Neural cell (in vitro differentiated cells): ENCODE measurements at regions not wholly inside any gene's neighbourhood (a gene's known extent, or its start where the extent isn't known, plus 50 kb on each side); places are given as distances from the start of the nearest gene placed in this dataset.

Experiments used
- H2AFZ ChIP-seq: fragments of 200-600, 300-800 bp; sonication (generic), shearing (Covaris generic); 2 replicates; pipeline ENCODE4 v1.6.0; 2014; ENCODE audit warnings: low read depth, mild to moderate bottlenecking, antibody characterized with exemption, low read length, moderate library complexity
- H3F3A ChIP-seq: fragments of 200-600 bp; shearing (Covaris generic); 2 replicates; pipeline ENCODE4 v1.6.1; 2016; ENCODE audit warnings: mild to moderate bottlenecking, moderate library complexity, mixed read lengths, antibody characterized with exemption, low read length; ENCODE audit not compliant: insufficient read depth, poor library complexity, severe bottlenecking
- H3K27ac ChIP-seq: fragments of 200-600, 300-800 bp; sonication (generic), shearing (Covaris generic); 2 replicates; pipeline ENCODE4 v1.5.1; 2014; ENCODE audit warnings: mild to moderate bottlenecking, low read length, moderate library complexity
- H3K27me3 ChIP-seq: fragments of 300-800, 200-600 bp; sonication (generic), shearing (Covaris generic); 2 replicates; pipeline ENCODE4 v1.6.0; 2014; ENCODE audit warnings: mild to moderate bottlenecking, low read depth, low read length, moderate library complexity; ENCODE audit not compliant: insufficient read depth
- H3K36me3 ChIP-seq: fragments of 300-800, 200-600 bp; sonication (generic), shearing (Covaris generic); 2 replicates; pipeline ENCODE4 v1.5.1; 2014; ENCODE audit warnings: mild to moderate bottlenecking, antibody characterized with exemption, low read length, moderate library complexity; ENCODE audit not compliant: insufficient read depth
- H3K4me2 ChIP-seq: fragments of 300-800, 200-600 bp; sonication (generic), shearing (Covaris generic); 2 replicates; pipeline ENCODE4 v1.6.0; 2014; ENCODE audit warnings: mild to moderate bottlenecking, low read length
- H3K4me3 ChIP-seq: fragments of 300-800, 200-600 bp; sonication (generic), shearing (Covaris generic); 2 replicates; pipeline ENCODE4 v1.5.1; 2014; ENCODE audit warnings: mild to moderate bottlenecking, low read length, moderate library complexity
- H3K79me2 ChIP-seq: fragments of 200-600 bp; shearing (Covaris generic); replicated peaks from 2 replicates; pipeline ENCODE4 v1.6.0; 2014; ENCODE audit warnings: mild to moderate bottlenecking, low read length, moderate library complexity; ENCODE audit not compliant: insufficient read depth
- H3K9ac ChIP-seq: fragments of 300-800, 200-600 bp; sonication (generic), shearing (Covaris generic); 2 replicates; pipeline ENCODE4 v1.6.1; 2016; ENCODE audit warnings: mild to moderate bottlenecking, low read length, mixed read lengths
- H3K9me2 ChIP-seq: fragments of 200-600 bp; shearing (Covaris generic); 2 replicates; pipeline ENCODE4 v1.6.1; 2016; ENCODE audit warnings: mild to moderate bottlenecking, low read length, mixed read lengths; ENCODE audit not compliant: insufficient read depth
- H3K9me3 ChIP-seq: fragments of 200-600, 300-800 bp; sonication (generic), shearing (Covaris generic); 2 replicates; pipeline ENCODE4 v1.6.1; 2016; ENCODE audit warnings: mild to moderate bottlenecking, mixed run types, low read length, moderate library complexity, mixed read lengths
- H4K20me1 ChIP-seq: fragments of 200-600 bp; shearing (Covaris generic); 2 replicates; pipeline ENCODE4 v1.6.1; 2016; ENCODE audit warnings: mild to moderate bottlenecking, mixed run types; ENCODE audit not compliant: insufficient read depth
- EP300 ChIP-seq: fragments of 450-650 bp; conservative IDR thresholded peaks from 2 replicates; pipeline ENCODE4 v1.6.1; 2014; ENCODE audit warnings: antibody characterized with exemption, mild to moderate bottlenecking, moderate library complexity; ENCODE audit not compliant: poor library complexity, severe bottlenecking
- EZH2 ChIP-seq: fragments of 200-600, 300-800 bp; shearing (Covaris generic), sonication (generic); IDR thresholded peaks from 2 replicates; pipeline ENCODE4 v1.6.1; 2014; ENCODE audit warnings: antibody characterized with exemption, low read length, borderline replicate concordance, mild to moderate bottlenecking; ENCODE audit not compliant: insufficient read depth, poor library complexity, severe bottlenecking
- MXI1 ChIP-seq: fragments of 450-650 bp; conservative IDR thresholded peaks from 2 replicates; pipeline ENCODE4 v1.6.1; 2014; ENCODE audit warnings: antibody characterized with exemption, mild to moderate bottlenecking; ENCODE audit not compliant: poor library complexity, severe bottlenecking
- POLR2AphosphoS5 ChIP-seq: IDR thresholded peaks from 2 replicates; pipeline ENCODE4 v1.6.1; 2012
- RAD21 ChIP-seq: fragments of 450-650 bp; conservative IDR thresholded peaks from 2 replicates; pipeline ENCODE4 v1.6.1; 2014; ENCODE audit warnings: antibody characterized with exemption, mild to moderate bottlenecking, moderate library complexity
- SMC3 ChIP-seq: fragments of 450-650 bp; conservative IDR thresholded peaks from 2 replicates; pipeline ENCODE4 v1.6.1; 2014; ENCODE audit warnings: antibody characterized with exemption, mild to moderate bottlenecking, moderate library complexity; ENCODE audit not compliant: poor library complexity
- TAF1 ChIP-seq: IDR thresholded peaks from 2 replicates; pipeline ENCODE4 v1.6.1; 2012; ENCODE audit warnings: low read depth
- TF ChIP-seq, protein P1 (sequence below): IDR thresholded peaks from 2 replicates; pipeline ENCODE4 v1.6.1; 2012; ENCODE audit warnings: borderline replicate concordance
- TF ChIP-seq, protein P2 (sequence below): fragments of 450-650 bp; IDR thresholded peaks from 2 replicates; pipeline ENCODE4 v1.5.1; 2014; ENCODE audit warnings: antibody characterized with exemption, mild to moderate bottlenecking, moderate library complexity; ENCODE audit not compliant: poor library complexity, severe bottlenecking

DNA sequence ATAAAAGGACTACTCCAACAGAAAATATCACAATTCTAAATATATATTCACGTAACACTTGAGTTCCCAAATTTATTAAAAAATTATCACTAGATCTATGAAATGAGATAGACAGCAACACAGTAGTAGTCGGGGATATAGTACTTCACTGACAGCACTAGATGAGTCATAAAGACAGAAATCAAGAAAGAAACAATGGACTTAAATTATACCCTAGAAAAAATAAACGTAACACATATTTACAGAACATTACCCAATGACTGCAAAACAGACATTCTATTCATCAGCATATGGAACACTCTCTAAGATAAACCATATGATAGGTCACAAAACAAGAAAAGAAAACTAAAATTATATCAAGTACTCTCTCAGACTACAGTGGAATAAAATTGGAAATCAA, 429.4 kb downstream of the MBD2 start:
- H3K9me2 ChIP-seq, result no peaks in the 10 kb centered on the region
- no peaks in the 10 kb centered on the region for H3K79me2 ChIP-seq
- H4K20me1 ChIP-seq, result no peaks in the 10 kb centered on the region
- no peak overlapping the region for H2AFZ ChIP-seq
- TF ChIP-seq, protein P1, sequence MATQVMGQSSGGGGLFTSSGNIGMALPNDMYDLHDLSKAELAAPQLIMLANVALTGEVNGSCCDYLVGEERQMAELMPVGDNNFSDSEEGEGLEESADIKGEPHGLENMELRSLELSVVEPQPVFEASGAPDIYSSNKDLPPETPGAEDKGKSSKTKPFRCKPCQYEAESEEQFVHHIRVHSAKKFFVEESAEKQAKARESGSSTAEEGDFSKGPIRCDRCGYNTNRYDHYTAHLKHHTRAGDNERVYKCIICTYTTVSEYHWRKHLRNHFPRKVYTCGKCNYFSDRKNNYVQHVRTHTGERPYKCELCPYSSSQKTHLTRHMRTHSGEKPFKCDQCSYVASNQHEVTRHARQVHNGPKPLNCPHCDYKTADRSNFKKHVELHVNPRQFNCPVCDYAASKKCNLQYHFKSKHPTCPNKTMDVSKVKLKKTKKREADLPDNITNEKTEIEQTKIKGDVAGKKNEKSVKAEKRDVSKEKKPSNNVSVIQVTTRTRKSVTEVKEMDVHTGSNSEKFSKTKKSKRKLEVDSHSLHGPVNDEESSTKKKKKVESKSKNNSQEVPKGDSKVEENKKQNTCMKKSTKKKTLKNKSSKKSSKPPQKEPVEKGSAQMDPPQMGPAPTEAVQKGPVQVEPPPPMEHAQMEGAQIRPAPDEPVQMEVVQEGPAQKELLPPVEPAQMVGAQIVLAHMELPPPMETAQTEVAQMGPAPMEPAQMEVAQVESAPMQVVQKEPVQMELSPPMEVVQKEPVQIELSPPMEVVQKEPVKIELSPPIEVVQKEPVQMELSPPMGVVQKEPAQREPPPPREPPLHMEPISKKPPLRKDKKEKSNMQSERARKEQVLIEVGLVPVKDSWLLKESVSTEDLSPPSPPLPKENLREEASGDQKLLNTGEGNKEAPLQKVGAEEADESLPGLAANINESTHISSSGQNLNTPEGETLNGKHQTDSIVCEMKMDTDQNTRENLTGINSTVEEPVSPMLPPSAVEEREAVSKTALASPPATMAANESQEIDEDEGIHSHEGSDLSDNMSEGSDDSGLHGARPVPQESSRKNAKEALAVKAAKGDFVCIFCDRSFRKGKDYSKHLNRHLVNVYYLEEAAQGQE, result no peak
- TF ChIP-seq, protein P2, sequence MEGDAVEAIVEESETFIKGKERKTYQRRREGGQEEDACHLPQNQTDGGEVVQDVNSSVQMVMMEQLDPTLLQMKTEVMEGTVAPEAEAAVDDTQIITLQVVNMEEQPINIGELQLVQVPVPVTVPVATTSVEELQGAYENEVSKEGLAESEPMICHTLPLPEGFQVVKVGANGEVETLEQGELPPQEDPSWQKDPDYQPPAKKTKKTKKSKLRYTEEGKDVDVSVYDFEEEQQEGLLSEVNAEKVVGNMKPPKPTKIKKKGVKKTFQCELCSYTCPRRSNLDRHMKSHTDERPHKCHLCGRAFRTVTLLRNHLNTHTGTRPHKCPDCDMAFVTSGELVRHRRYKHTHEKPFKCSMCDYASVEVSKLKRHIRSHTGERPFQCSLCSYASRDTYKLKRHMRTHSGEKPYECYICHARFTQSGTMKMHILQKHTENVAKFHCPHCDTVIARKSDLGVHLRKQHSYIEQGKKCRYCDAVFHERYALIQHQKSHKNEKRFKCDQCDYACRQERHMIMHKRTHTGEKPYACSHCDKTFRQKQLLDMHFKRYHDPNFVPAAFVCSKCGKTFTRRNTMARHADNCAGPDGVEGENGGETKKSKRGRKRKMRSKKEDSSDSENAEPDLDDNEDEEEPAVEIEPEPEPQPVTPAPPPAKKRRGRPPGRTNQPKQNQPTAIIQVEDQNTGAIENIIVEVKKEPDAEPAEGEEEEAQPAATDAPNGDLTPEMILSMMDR, result no peak
- no peak for TF ChIP-seq POLR2AphosphoS5
- no peak for TF ChIP-seq RAD21
- no peak for TF ChIP-seq MXI1
- TF ChIP-seq SMC3, result no peak
- TF ChIP-seq EZH2, result no peak
- no peak for TF ChIP-seq EP300
- TF ChIP-seq TAF1, result no peak
- H3K9ac ChIP-seq, result no peak overlapping the region
- H3F3A ChIP-seq, result no peaks in the 10 kb centered on the region
- H3K4me2 ChIP-seq, result no peak overlapping the region
- H3K9me3 ChIP-seq, result no peaks in the 10 kb centered on the region
- H3K27me3 ChIP-seq, result no peaks in the 10 kb centered on the region
- H3K36me3 ChIP-seq, result no peaks in the 10 kb centered on the region
- no peak overlapping the region for H3K4me3 ChIP-seq
- no peak overlapping the region for H3K27ac ChIP-seq

DNA sequence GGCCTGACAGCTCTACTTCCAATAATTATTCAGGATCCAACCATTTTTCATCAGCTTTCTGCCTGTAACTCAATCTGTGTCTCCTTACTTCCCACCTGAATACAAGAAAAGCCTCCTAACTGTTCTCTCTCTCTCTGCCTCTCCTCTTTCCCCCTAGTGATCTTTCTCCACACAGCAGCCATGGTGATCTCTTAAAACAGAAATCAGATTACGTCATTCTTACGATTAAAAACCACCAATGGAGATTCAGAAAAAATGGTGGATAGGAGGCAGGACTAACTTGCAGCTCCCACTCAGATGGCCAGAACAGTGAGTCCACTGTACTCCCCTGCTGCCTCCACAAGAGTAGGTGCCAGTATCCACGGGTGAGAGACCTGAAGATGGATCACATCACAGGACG, 431.7 kb downstream of the MBD2 start:
- Histone ChIP-seq H3K79me2 (no peaks in the 10 kb centered on the region), H3K27me3 (no peaks in the 10 kb centered on the region), H3K4me2 (no peak overlapping the region), H3K9me3 (no peaks in the 10 kb centered on the region), H2AFZ (no peak overlapping the region), H3K9ac (no peak overlapping the region), H3K36me3 (no peaks in the 10 kb centered on the region), H3F3A (no peaks in the 10 kb centered on the region), H3K9me2 (no peaks in the 10 kb centered on the region), H3K4me3 (no peak overlapping the region), H4K20me1 (no peaks in the 10 kb centered on the region), H3K27ac (no peak overlapping the region)
- TF ChIP-seq RAD21 (no peak), MXI1 (no peak), POLR2AphosphoS5 (no peak), SMC3 (no peak), EZH2 (no peak), TAF1 (no peak)
- TF ChIP-seq, protein P2, result no peak
- TF ChIP-seq, protein P1, result no peak
